HEK293 (cell line): ENCODE measurements at regions not wholly inside any gene's neighbourhood (a gene's known extent, or its start where the extent isn't known, plus 50 kb on each side); places are given as distances from the start of the nearest gene placed in this dataset.

Source experiments
- CTCF ChIA-PET: fragments of 350-600 bp; formaldehyde crosslinking; extraction: SDS; loops from one replicate; lab custom pipeline; 2021; ENCODE audit warnings: antibody characterized with exemption; lab: Yijun Ruan, JAX
- POLR2A ChIA-PET: fragments of 300-600 bp; formaldehyde crosslinking; extraction: SDS; loops from one replicate; lab custom pipeline; 2020; ENCODE audit warnings: antibody characterized with exemption, inconsistent platforms; lab: Yijun Ruan, JAX
- H3K27ac ChIP-seq: fragments of 200-500 bp; sonication (Bioruptor generic); 2 replicates; pipeline ENCODE4 v1.5.1; 2014; ENCODE audit warnings: low read depth, low read length, control low read depth, inconsistent platforms; ENCODE audit errors: extremely low read depth
- H3K36me3 ChIP-seq, 2 experiments: fragments of 200-500 bp in 1 of 2; sonication (Bioruptor generic) in 1 of 2; 1 replicate in 1 of 2; 2 replicates in 1 of 2; pipeline ENCODE4 v1.5.1; 2014 to 2017; ENCODE audit warnings: inconsistent platforms in 2 of 2, low read length in 2 of 2; ENCODE audit not compliant: control insufficient read depth in 2 of 2, insufficient read depth in 1 of 2
- H3K4me1 ChIP-seq: fragments of 200-500 bp; sonication (Bioruptor generic); 2 replicates; pipeline ENCODE4 v1.5.1; 2014; ENCODE audit warnings: mild to moderate bottlenecking, low read length, inconsistent platforms; ENCODE audit not compliant: control insufficient read depth, insufficient read depth
- H3K4me3 ChIP-seq: 2 replicates; pipeline ENCODE4 v1.5.1; 2011; ENCODE audit warnings: low read depth, mild to moderate bottlenecking, control low read depth, low read length, moderate library complexity
- H3K9me3 ChIP-seq: fragments of 200-500 bp; sonication (Bioruptor generic); 2 replicates; pipeline ENCODE4 v1.5.1; 2014; ENCODE audit warnings: low read depth, low read length, inconsistent platforms; ENCODE audit not compliant: control insufficient read depth, insufficient read depth
- KLF10 ChIP-seq: fragments of 450-650 bp; IDR thresholded peaks from 2 replicates; pipeline ENCODE4 v1.5.1; 2018; ENCODE audit warnings: missing biosample characterization, mild to moderate bottlenecking, missing genetic modification characterization
- MEIS1 ChIP-seq: sonication (generic); formaldehyde crosslinking; IDR thresholded peaks from 2 replicates; pipeline ENCODE4 v1.8.1; 2022; ENCODE audit warnings: missing genetic modification reagents, mild to moderate bottlenecking, borderline replicate concordance
- PRDM1 ChIP-seq: fragments of 450-650 bp; formaldehyde crosslinking; IDR thresholded peaks from 2 replicates; pipeline ENCODE4; 2016; ENCODE audit warnings: missing biosample characterization, missing genetic modification characterization
- REPIN1 ChIP-seq: fragments of 450-650 bp; formaldehyde crosslinking; IDR thresholded peaks from 2 replicates; pipeline ENCODE4 v1.5.1; 2017; ENCODE audit warnings: missing biosample characterization, missing genetic modification characterization, low read depth
- TRIM28 ChIP-seq: IDR thresholded peaks from 2 replicates; pipeline ENCODE4 v1.6.1; 2011; ENCODE audit warnings: low read length, control low read depth, borderline replicate concordance
- WT1 ChIP-seq: fragments of 450-650 bp; formaldehyde crosslinking; IDR thresholded peaks from 2 replicates; pipeline ENCODE4 v1.5.1; 2016; ENCODE audit warnings: missing biosample characterization, missing genetic modification characterization
- YY1 ChIP-seq: fragments of 450-650 bp; formaldehyde crosslinking; IDR thresholded peaks from 2 replicates; pipeline ENCODE4 v1.5.1; 2018; ENCODE audit warnings: missing biosample characterization, missing genetic modification characterization
- ZFP41 ChIP-seq: fragments of 450-650 bp; formaldehyde crosslinking; IDR thresholded peaks from 2 replicates; pipeline ENCODE4 v1.5.1; 2016; ENCODE audit warnings: missing biosample characterization, missing genetic modification characterization, borderline replicate concordance
- ZNF16 ChIP-seq: fragments of 450-650 bp; formaldehyde crosslinking; IDR thresholded peaks from 2 replicates; pipeline ENCODE4 v1.5.1; 2016; ENCODE audit warnings: low read depth, missing biosample characterization, missing genetic modification characterization
- ZNF24 ChIP-seq: fragments of 450-650 bp; formaldehyde crosslinking; IDR thresholded peaks from 2 replicates; pipeline ENCODE4 v1.5.1; 2016; ENCODE audit warnings: missing biosample characterization, missing genetic modification characterization
- ZNF404 ChIP-seq: fragments of 450-650 bp; formaldehyde crosslinking; IDR thresholded peaks from 2 replicates; pipeline ENCODE4 v1.5.1; 2017; ENCODE audit warnings: missing biosample characterization, missing genetic modification characterization
- ZNF426 ChIP-seq: fragments of 450-650 bp; formaldehyde crosslinking; IDR thresholded peaks from 2 replicates; pipeline ENCODE4 v1.5.1; 2017; ENCODE audit warnings: missing biosample characterization, missing genetic modification characterization, mild to moderate bottlenecking, inconsistent platforms, moderate library complexity
- ZNF747 ChIP-seq: fragments of 450-650 bp; formaldehyde crosslinking; IDR thresholded peaks from 2 replicates; pipeline ENCODE4 v1.5.1; 2016; ENCODE audit warnings: missing biosample characterization, missing genetic modification characterization
- ZNF785 ChIP-seq: fragments of 450-650 bp; formaldehyde crosslinking; IDR thresholded peaks from 2 replicates; pipeline ENCODE4 v1.5.1; 2016; ENCODE audit warnings: missing biosample characterization, missing genetic modification characterization
- TF ChIP-seq, protein P1 (sequence below): fragments of 450-650 bp; formaldehyde crosslinking; IDR thresholded peaks from 2 replicates; pipeline ENCODE4 v1.5.1; 2016; ENCODE audit warnings: missing biosample characterization, missing genetic modification characterization
- TF ChIP-seq, protein P2 (sequence below): fragments of 450-650 bp; formaldehyde crosslinking; conservative IDR thresholded peaks from 2 replicates; pipeline ENCODE4 v1.5.1; 2016; ENCODE audit warnings: low read depth, missing biosample characterization, missing genetic modification characterization
- TF ChIP-seq, protein P3 (sequence below): fragments of 450-650 bp; formaldehyde crosslinking; IDR thresholded peaks from 2 replicates; pipeline ENCODE4 v1.5.1; 2017; ENCODE audit warnings: missing biosample characterization, missing genetic modification characterization
- TF ChIP-seq, protein P4 (sequence below): IDR thresholded peaks from 2 replicates; pipeline ENCODE4 v1.6.1; 2011; ENCODE audit warnings: mild to moderate bottlenecking, low read depth, low read length, borderline replicate concordance
- TF ChIP-seq, protein P5 (sequence below): fragments of 450-650 bp; formaldehyde crosslinking; IDR thresholded peaks from 2 replicates; pipeline ENCODE4 v1.5.1; 2016; ENCODE audit warnings: missing biosample characterization, missing genetic modification characterization

DNA sequence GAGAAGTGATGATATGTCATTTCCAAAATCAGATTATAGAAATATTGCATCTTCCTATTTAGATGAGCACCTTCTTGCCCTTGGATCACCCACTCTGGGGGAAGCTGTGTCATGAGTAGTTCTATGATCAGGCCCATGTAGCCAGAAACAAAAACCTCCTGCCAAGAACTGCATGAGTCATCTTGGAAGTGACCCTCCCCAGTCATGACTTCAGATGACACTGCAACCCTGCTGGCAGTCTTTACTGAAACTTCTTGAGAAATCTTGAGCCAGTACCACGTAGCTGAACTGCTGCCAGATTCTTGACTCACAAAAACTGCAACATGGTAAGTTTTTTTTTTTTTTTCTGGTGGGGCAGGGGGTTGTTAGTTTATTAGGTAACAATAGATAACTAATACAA lies 439.6 kb upstream of the PTGER4 start:
- no peak overlapping the region for H3K4me3 ChIP-seq
- ChIA-PET CTCF (no interaction called here), POLR2A (no interaction called here)
- no peaks in the 10 kb centered on the region for H3K4me1 ChIP-seq
- H3K9me3 ChIP-seq, result no peaks in the 10 kb centered on the region
- H3K36me3 ChIP-seq, result no peaks in the 10 kb centered on the region
- TF ChIP-seq ZFP41 (tag by site-specific recombination) (no peak), YY1 (tag by site-specific recombination) (no peak)
- TF ChIP-seq, all 188 proteins: peak for 0
- H3K27ac ChIP-seq, result no peak overlapping the region

DNA sequence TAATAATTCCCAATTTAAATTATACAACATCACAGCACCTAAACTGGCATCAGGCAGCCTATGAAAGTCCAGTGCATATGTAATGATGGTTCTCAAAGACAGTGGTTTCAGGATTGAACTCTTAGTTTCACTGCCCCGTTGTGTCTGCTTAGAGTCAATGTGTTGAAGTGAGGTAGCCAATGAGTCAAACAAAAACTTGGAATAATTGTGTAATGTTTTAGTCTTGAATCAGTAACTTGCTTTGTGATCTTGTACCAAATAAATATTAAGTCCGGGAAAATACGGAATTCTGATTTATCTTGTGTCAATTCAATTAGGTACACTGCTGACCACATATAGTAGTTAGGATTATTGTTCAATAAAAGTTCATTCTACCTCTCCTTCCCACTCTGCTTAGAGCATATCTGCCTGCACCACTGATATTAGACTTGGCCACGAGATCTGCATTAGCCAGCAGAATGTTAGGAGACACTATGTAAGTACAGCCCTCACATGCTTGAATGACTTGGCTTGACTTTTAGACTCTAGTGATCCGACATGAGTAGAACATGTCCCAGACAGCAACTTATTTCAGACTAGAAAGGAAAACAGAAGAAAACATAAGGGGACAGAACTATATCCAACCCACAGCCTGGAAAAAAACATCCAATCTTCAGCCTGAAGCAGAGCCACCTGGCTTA lies 441.5 kb upstream of the PTGER4 start:
- H3K4me3 ChIP-seq, result no peak overlapping the region
- no peaks in the 10 kb centered on the region for H3K4me1 ChIP-seq
- TF ChIP-seq, protein P1, sequence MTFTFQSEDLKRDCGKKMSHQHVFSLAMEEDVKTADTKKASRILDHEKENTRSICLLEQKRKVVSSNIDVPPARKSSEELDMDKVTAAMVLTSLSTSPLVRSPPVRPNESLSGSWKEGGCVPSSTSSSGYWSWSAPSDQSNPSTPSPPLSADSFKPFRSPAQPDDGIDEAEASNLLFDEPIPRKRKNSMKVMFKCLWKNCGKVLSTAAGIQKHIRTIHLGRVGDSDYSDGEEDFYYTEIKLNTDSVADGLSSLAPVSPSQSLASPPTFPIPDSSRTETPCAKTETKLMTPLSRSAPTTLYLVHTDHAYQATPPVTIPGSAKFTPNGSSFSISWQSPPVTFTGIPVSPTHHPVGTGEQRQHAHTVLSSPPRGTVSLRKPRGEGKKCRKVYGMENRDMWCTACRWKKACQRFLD (tag by site-specific recombination), result no peak
- TF ChIP-seq ZNF785 (tag by site-specific recombination), result no peak
- TF ChIP-seq ZNF16, result no peak
- TF ChIP-seq ZNF747 (tag by site-specific recombination), result no peak
- TF ChIP-seq, protein P2, sequence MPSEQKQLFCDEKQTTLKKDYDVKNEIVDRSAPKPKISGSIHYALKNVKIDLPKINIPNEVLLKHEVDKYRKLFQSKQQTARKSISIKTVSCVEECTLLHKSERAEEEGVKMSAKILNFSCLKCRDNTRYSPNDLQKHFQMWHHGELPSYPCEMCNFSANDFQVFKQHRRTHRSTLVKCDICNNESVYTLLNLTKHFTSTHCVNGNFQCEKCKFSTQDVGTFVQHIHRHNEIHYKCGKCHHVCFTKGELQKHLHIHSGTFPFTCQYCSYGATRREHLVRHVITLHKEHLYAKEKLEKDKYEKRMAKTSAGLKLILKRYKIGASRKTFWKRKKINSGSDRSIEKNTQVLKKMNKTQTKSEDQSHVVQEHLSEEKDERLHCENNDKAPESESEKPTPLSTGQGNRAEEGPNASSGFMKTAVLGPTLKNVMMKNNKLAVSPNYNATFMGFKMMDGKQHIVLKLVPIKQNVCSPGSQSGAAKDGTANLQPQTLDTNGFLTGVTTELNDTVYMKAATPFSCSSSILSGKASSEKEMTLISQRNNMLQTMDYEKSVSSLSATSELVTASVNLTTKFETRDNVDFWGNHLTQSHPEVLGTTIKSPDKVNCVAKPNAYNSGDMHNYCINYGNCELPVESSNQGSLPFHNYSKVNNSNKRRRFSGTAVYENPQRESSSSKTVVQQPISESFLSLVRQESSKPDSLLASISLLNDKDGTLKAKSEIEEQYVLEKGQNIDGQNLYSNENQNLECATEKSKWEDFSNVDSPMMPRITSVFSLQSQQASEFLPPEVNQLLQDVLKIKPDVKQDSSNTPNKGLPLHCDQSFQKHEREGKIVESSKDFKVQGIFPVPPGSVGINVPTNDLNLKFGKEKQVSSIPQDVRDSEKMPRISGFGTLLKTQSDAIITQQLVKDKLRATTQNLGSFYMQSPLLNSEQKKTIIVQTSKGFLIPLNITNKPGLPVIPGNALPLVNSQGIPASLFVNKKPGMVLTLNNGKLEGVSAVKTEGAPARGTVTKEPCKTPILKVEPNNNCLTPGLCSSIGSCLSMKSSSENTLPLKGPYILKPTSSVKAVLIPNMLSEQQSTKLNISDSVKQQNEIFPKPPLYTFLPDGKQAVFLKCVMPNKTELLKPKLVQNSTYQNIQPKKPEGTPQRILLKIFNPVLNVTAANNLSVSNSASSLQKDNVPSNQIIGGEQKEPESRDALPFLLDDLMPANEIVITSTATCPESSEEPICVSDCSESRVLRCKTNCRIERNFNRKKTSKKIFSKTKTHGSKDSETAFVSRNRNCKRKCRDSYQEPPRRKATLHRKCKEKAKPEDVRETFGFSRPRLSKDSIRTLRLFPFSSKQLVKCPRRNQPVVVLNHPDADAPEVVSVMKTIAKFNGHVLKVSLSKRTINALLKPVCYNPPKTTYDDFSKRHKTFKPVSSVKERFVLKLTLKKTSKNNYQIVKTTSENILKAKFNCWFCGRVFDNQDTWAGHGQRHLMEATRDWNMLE (tag by site-specific recombination), result no peak
- TF ChIP-seq ZNF24, result no peak
- TF ChIP-seq REPIN1 (tag by site-specific recombination), result no peak
- TF ChIP-seq, protein P3, sequence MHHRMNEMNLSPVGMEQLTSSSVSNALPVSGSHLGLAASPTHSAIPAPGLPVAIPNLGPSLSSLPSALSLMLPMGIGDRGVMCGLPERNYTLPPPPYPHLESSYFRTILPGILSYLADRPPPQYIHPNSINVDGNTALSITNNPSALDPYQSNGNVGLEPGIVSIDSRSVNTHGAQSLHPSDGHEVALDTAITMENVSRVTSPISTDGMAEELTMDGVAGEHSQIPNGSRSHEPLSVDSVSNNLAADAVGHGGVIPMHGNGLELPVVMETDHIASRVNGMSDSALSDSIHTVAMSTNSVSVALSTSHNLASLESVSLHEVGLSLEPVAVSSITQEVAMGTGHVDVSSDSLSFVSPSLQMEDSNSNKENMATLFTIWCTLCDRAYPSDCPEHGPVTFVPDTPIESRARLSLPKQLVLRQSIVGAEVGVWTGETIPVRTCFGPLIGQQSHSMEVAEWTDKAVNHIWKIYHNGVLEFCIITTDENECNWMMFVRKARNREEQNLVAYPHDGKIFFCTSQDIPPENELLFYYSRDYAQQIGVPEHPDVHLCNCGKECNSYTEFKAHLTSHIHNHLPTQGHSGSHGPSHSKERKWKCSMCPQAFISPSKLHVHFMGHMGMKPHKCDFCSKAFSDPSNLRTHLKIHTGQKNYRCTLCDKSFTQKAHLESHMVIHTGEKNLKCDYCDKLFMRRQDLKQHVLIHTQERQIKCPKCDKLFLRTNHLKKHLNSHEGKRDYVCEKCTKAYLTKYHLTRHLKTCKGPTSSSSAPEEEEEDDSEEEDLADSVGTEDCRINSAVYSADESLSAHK, result no peak
- no peak for TF ChIP-seq PRDM1
- TF ChIP-seq, protein P4, sequence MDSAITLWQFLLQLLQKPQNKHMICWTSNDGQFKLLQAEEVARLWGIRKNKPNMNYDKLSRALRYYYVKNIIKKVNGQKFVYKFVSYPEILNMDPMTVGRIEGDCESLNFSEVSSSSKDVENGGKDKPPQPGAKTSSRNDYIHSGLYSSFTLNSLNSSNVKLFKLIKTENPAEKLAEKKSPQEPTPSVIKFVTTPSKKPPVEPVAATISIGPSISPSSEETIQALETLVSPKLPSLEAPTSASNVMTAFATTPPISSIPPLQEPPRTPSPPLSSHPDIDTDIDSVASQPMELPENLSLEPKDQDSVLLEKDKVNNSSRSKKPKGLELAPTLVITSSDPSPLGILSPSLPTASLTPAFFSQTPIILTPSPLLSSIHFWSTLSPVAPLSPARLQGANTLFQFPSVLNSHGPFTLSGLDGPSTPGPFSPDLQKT, result no peak
- TF ChIP-seq WT1 (tag by site-specific recombination), result no peak
- no peak for TF ChIP-seq ZNF404 (tag by site-specific recombination)
- no peak for TF ChIP-seq ZNF426 (tag by site-specific recombination)
- TF ChIP-seq TRIM28, result no peak
- TF ChIP-seq, protein P5, sequence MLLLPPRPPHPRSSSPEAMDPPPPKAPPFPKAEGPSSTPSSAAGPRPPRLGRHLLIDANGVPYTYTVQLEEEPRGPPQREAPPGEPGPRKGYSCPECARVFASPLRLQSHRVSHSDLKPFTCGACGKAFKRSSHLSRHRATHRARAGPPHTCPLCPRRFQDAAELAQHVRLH (tag by site-specific recombination), result no peak
- no peak for TF ChIP-seq KLF10 (tag by site-specific recombination)
- TF ChIP-seq MEIS1 (CRISPR knock-in tag), result no peak
- TF ChIP-seq, all 188 proteins: peak for 0
- no peak overlapping the region for H3K27ac ChIP-seq
- no peaks in the 10 kb centered on the region for H3K36me3 ChIP-seq
- POLR2A ChIA-PET, result no interaction called here
- H3K9me3 ChIP-seq, result no peaks in the 10 kb centered on the region
- CTCF ChIA-PET, result no interaction called here
